Right lobe of liver (tissue), 6 donors: ENCODE measurements at regions not wholly inside any gene's neighbourhood (a gene's known extent, or its start where the extent isn't known, plus 50 kb on each side); places are given as distances from the start of the nearest gene placed in this dataset.

Experiments
- ATAC-seq, 4 donors: fragments of 200-7000 bp; cut with Tn5 transposase; one replicate each; pipeline ENCODE4 v1.9.1; 2020; ENCODE audit warnings: mild to moderate bottlenecking in 4 of 4, moderate library complexity in 4 of 4
- DNase-seq, 3 donors: peaks; one replicate each; pipeline ENCODE4 v3.0.0-alpha.2; 2020
- H3K27ac ChIP-seq, 3 donors: fragments of 200-600 bp; one replicate each; pipeline ENCODE4 v1.8.0; 2022
- H3K27me3 ChIP-seq, 2 donors: fragments of 200-600 bp; one replicate each; pipeline ENCODE4 v1.8.0; 2022
- H3K36me3 ChIP-seq, 4 donors: fragments of 200-600 bp; sonication (generic) in 1 of 4; one replicate each; pipeline versions ENCODE4 v1.5.1 to v1.8.0; 2017 to 2022; ENCODE audit warnings: control low read depth in 1 of 4
- H3K4me1 ChIP-seq, 4 donors: fragments of 200-600 bp; sonication (generic) in 1 of 4; one replicate each; pipeline versions ENCODE4 v1.5.1 to v1.8.0; 2017 to 2022; ENCODE audit warnings: control low read depth in 1 of 4
- H3K4me3 ChIP-seq, 3 donors: fragments of 200-600 bp; one replicate each; pipeline ENCODE4 v1.8.0; 2022
- H3K9me3 ChIP-seq, 4 donors: fragments of 200-600 bp; sonication (generic) in 1 of 4; one replicate each; pipeline versions ENCODE4 v1.5.1 to v1.8.0; 2017 to 2022; ENCODE audit warnings: control low read depth in 1 of 4
- POLR2A ChIP-seq: fragments of 450-650 bp; IDR thresholded peaks from one replicate; pipeline ENCODE4 v1.6.1; 2017; ENCODE audit warnings: antibody characterized with exemption, mild to moderate bottlenecking
- WGBS: methylation state at CpG from one replicate; pipeline ENCODE4 v1.1.6; 2018; ENCODE audit warnings: low coverage, low lambda C conversion rate; ENCODE audit not compliant: insufficient coverage; ENCODE audit errors: missing lambda C conversion rate; 5-methylcytosine and 5-hydroxymethylcytosine counted together
- intact Hi-C, 2 donors: fragments of 100-400 bp; cut with DNase I; formaldehyde crosslinking; loops; one replicate each; pipeline versions ENCODE4 v1.11.2 to v1.14.1; 2022
- TF ChIP-seq, protein P1 (sequence below), 4 donors: fragments of 200-600 bp in 3 of 4; fragments of 450-650 bp in 1 of 4; IDR thresholded peaks; one replicate each; pipeline versions ENCODE4 v1.5.1 to v1.8.0; 2016 to 2022; ENCODE audit warnings: antibody characterized with exemption in 4 of 4, mild to moderate bottlenecking in 2 of 4
- donor health status: DM: no; HTN: yes; CAD: no.
- donor health status: DM: no; HTN: no; CAD: no.
- donor health status: DM: no; HTN: no; CAD: no.
- donor health status: DM: no; HTN: yes; CAD: no.
- donor health status: DM: no; HTN: yes; CAD: no.

DNA sequence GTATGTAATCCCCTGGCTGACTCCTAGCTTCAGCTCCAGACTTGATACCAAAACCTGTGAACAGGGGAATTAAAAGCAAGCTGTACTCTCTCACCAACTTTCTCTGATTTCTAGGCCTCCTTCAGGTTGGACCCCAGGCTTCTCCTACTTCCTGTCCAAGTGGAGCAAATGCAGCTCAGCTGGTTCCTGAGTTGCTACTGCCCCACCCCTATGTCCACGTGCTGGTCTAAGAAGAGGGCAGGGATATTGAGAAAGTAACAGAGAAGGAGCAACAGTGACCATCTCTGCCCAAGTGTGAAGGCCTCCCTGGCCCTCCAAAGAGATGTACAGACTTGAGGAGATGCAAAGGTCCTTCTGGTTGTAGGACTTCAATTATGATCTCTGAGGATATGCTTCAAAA is 188.3 kb upstream of the MCHR2 start:
- intact Hi-C loops = no loop called here
- TF ChIP-seq, protein P1, sequence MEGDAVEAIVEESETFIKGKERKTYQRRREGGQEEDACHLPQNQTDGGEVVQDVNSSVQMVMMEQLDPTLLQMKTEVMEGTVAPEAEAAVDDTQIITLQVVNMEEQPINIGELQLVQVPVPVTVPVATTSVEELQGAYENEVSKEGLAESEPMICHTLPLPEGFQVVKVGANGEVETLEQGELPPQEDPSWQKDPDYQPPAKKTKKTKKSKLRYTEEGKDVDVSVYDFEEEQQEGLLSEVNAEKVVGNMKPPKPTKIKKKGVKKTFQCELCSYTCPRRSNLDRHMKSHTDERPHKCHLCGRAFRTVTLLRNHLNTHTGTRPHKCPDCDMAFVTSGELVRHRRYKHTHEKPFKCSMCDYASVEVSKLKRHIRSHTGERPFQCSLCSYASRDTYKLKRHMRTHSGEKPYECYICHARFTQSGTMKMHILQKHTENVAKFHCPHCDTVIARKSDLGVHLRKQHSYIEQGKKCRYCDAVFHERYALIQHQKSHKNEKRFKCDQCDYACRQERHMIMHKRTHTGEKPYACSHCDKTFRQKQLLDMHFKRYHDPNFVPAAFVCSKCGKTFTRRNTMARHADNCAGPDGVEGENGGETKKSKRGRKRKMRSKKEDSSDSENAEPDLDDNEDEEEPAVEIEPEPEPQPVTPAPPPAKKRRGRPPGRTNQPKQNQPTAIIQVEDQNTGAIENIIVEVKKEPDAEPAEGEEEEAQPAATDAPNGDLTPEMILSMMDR (IDR thresholded peaks at IDR 0.05) = no peak
- no peak for TF ChIP-seq POLR2A
- Histone ChIP-seq H3K4me3 (no peak overlapping the region), H3K27ac (no peak overlapping the region), H3K9me3 (no peaks in the 10 kb centered on the region), H3K36me3 (no peaks in the 10 kb centered on the region), H3K27me3 (no peaks in the 10 kb centered on the region), H3K4me1 (peaks cover 0 to 7% (median 2%) of the 10 kb centered on the region in 4 donors)
- WGBS = 50% methylated on average over 1 of the region's 1 CpG
- ATAC-seq (no peak), DNase-seq (no peak)

DNA sequence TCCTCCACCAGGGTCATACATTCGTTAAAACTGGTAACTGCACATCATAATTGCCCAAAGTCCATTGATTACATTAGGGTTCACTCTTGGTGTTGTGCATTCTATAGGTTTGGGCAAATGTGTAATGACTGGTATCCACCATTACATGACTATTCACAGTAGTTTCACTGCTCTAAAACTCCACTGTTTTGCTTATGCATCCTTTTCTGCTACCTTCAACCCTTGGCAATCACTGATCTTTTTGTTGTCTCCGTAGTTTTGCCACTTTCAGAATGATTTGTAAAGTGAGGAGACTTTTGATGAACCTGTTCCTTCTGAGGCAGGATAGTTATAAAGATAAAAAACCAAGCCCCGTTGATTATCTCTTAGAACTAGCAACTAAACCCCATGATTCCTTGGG is 187.3 kb upstream of the MCHR2 start:
- TF ChIP-seq, protein P1 (IDR thresholded peaks at IDR 0.05) = no peak
- TF ChIP-seq POLR2A = no peak
- no peak overlapping the region for H3K4me3 ChIP-seq
- DNase-seq = no peak
- H3K4me1 ChIP-seq = peaks cover 0 to 9% (median 2%) of the 10 kb centered on the region in 4 donors
- H3K9me3 ChIP-seq = no peaks in the 10 kb centered on the region
- ATAC-seq = no peak
- intact Hi-C loops = no loop called here
- H3K27ac ChIP-seq = no peak overlapping the region
- H3K36me3 ChIP-seq = no peaks in the 10 kb centered on the region
- no peaks in the 10 kb centered on the region for H3K27me3 ChIP-seq
- 55% methylated on average over 3 of the region's 3 CpGs for WGBS

DNA sequence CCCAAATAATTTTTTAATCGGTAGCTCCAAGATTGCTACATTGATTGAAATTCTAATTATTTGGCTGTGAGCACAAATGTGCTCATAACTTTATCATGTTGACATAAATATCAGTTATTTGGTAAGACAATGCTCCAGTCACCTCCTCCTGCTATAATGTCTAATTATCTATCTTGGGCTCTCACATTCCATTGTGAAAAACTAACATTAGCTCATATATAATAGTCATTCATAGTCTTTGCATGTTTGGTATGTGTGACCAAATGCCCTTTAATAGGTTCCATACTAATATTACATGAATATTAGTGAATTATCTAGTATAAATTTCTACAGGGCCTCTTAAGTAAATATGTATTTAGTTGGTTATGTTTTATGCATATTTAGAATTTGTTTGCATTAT is 185.6 kb upstream of the MCHR2 start:
- intact Hi-C loops = no loop called here
- no peaks in the 10 kb centered on the region for H3K27me3 ChIP-seq
- WGBS = 83% methylated on average over 1 of the region's 1 CpG
- DNase-seq (no peak), ATAC-seq (no peak)
- H3K27ac ChIP-seq = no peak overlapping the region
- H3K9me3 ChIP-seq = no peaks in the 10 kb centered on the region
- TF ChIP-seq POLR2A = no peak
- TF ChIP-seq, protein P1 (IDR thresholded peaks at IDR 0.05) = no peak
- H3K36me3 ChIP-seq = no peaks in the 10 kb centered on the region
- peaks cover 0 to 17% (median 4%) of the 10 kb centered on the region in 4 donors for H3K4me1 ChIP-seq
- H3K4me3 ChIP-seq = no peak overlapping the region

DNA sequence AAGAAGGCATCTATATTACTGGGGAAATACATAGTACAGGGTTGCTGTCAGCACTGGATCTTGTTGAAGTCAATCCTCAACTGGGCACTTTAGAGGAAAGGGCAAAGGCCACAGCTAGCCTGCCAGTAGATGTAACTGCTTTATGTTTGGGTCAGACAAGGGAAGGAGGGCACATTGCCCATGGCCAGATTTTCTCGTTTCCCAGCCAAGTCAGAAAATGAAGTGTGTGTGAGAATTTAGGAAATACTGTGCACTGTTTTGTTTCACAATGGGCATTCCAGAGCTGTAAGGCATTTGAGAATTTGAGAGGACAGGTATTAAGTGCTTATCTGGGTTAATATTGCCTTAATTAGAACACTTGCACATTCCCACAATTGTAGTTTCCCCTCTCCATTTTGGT is 183.9 kb upstream of the MCHR2 start:
- ATAC-seq (peak; percentile 73 to 86 (median 82)), DNase-seq (peak in 2 of 3 donors; percentile 22 to 70)
- 13% methylated on average over 1 of the region's 1 CpG for WGBS
- Histone ChIP-seq H3K4me3 (no peak overlapping the region), H3K4me1 (peaks cover 0 to 17% (median 4%) of the 10 kb centered on the region in 4 donors), H3K27ac (no peak overlapping the region), H3K36me3 (no peaks in the 10 kb centered on the region), H3K27me3 (no peaks in the 10 kb centered on the region), H3K9me3 (no peaks in the 10 kb centered on the region)
- TF ChIP-seq POLR2A = no peak
- TF ChIP-seq, protein P1 (IDR thresholded peaks at IDR 0.05) = no peak
- intact Hi-C loops = no loop called here
